Stimulated activated CD4-positive, alpha-beta T cell treated with anti-CD3 and anti-CD28 coated beads, Interleukin-1b, Interleukin-23, amount 100 ng/mL, for 48 hours (primary cell): ENCODE measurements at regions not wholly inside any gene's neighbourhood (a gene's known extent, or its start where the extent isn't known, plus 50 kb on each side); places are given as distances from the start of the nearest gene placed in this dataset.
"Not testable (repeated sequence)": the region's sequence is repeated elsewhere in the genome, so short reads cannot be mapped to it uniquely, and the experiment has no call there.

ENCODE experiments used
- DNase-seq: peaks from one replicate; pipeline ENCODE4 v3.0.0-alpha.2; 2020

DNA sequence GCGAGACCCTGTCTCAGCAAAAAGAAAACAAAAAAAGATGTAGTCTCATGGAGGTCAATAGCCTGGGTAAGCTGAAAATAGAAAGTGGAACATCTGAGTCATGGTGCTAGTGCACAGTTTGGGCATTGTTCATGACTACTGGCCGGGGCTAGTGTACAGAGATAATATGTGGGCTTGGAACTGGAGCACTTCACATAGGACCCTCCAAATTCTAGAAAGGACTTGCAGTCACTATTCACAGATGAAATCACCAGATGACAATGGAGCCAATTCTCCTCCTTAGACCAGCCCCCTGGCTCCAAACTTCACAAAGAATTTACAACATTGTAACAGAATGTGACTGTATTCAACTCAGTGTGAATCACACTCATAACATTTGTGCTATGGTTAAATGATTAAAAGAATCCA is 367.8 kb upstream of the SLC7A11 start:
- DNase-seq, result no peak

DNA sequence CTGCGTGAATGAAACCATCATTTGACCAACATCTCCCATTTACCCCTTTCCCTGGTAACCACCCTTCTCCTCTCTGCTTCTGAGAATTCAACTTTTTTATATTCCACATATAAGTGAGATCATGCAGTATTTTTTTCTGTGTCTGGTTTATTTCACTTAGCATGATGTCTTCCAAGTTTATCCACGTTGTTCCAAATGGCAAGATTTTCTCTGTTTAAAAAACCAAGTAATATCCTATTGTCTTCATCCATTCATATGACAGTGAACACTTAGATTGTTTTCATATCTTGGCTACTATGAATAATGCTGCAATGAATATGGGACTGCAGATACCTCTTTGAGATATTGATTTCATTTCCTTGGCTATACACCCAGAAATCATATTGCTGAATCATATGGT is 362.4 kb upstream of the SLC7A11 start:
- DNase-seq, result no peak

DNA sequence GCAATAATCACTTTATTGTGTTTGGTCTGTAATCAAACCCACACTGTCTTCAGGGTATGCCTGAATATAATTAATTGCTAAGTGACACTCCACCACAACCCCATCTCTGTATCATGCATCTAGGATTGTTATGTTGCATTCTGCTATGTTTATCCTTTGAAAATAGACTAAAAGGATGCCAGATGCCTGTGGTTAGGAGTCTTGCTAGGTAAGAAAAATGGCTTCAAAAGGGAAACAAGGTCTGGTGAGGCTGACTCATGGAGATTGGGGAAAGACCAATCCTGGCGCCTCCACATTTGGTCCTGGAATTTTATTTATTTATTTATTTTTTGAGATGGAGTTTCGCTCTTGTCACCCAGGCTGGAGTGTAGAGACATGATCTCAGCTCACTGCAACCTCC is 360.5 kb upstream of the SLC7A11 start:
- no peak for DNase-seq

DNA sequence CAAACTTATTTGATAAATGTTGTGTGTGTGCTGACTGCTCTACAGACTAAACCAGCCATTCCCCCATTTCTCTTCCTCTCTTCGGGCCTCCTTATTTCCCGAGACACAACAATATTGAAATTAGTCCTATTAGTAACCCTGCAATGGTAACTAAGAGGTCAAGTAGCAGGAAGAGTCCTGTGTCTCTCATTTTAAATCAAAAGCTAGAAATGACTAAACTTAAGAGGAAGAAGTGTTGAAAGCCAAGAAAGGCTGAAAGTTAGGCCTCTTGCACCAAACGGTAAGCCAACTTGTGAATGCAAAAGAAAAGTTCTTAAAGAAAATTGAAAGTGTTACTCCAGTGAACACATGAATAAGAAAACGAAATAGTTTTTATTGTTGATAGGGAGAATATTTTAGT is 357.8 kb upstream of the SLC7A11 start:
- no peak for DNase-seq

DNA sequence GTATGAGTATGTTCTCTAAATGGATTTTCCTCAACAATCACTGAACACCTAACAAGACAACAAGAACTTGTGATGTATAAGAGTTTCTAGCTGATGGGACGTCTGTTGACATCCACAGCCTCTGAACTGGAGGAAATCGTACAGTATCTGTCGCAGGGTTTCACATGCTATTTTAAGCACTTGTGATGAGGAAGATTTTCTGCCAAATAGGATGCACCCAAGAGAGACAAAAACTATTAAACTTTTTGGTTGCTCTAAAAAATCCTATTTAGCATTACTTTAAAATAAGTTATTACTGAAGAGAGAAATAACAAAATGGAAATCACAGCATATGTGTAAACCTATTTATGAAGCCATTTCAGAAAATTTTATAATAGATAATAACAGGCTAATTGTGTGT is 356.1 kb upstream of the SLC7A11 start:
- DNase-seq, result no peak

DNA sequence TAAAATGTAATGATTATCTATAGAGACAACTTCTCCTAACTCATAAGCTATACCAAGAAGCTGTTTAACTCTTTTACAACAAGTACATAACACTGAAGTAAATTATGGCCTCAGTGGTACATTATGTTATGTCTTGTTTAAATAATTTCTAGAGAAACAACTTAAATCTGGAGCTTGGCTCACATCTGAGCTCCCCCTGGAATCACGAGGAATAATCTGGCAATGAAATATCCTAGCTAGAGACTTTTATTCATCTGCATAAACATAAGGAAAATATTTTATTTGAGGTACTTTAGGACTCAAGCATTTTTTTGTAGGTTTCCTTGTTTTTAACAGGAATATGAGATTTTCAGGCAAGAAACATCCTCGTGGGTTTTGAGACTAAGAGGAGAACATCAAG is 354.7 kb upstream of the SLC7A11 start:
- DNase-seq, result no peak

DNA sequence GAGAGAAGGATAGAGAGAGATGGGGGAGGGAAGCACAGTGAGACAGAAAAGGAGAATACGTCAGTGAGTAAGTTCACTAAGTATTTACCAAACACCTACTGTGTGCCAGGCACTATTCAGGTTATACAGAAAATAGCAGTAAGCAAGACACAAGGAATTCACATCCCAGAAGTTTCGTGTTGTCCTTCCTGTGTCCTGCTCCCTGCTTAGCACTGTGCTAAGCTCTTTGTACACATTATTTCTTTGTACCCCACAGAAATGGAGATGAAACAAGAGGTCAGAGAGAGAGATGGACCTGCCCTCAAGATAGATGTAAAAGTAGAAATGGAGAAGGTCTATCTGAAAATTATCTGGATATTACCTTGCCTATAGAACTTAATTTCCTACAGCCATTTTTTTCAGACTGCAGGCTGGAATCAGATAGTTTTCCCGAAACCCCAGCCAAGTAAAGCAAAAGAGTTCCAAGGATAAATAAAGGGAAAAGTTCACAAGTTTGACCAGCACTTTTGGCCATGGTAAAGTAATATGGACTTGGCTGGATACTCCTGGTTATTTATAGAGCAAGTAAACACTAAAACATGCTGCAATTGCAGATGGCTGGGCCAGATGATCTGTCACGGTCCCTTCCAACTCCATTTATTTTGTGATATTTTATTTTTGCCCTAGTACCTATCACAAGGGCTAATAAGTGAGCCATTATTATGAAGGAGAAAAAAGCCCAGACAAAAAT is 353.7 kb upstream of the SLC7A11 start:
- no peak for DNase-seq

DNA sequence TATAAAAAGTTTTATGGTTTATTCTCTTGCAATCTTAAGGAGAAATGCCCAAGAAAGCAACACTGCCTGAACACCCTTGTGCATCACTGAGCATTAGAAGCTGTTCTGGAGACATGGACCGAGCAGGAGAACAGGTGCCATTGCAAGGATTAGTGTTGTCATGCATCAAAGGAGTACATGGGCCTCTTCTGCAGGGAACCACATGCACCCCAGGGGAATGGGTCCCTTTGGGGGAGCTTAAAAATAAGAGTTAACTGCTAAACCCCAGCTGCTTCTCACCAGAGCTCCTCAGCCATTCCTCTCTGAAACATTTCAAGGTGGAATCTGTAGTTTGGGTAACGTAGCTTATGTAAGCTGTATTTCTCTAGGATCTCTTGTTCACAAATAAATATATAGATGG is 353.0 kb upstream of the SLC7A11 start:
- no peak for DNase-seq

DNA sequence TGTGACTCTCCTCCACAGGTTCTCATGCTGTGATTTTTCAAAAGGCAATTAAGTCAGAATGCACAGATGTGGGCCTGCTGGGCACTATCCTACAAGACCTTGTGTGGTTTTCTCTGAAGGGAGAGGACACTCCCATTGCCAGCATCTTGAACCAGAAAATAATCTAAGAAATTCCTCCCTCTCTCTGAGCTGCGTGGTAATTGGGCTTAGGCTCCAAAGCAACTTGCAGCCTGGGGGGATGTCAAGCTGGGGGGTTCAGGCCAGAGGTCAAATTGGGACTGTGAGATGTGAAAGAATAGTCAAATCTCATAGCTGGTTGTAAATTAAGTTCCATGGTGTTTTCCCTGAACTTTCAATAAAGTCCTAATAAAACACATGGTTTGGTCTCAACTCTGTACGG is 350.6 kb upstream of the SLC7A11 start:
- no peak for DNase-seq

DNA sequence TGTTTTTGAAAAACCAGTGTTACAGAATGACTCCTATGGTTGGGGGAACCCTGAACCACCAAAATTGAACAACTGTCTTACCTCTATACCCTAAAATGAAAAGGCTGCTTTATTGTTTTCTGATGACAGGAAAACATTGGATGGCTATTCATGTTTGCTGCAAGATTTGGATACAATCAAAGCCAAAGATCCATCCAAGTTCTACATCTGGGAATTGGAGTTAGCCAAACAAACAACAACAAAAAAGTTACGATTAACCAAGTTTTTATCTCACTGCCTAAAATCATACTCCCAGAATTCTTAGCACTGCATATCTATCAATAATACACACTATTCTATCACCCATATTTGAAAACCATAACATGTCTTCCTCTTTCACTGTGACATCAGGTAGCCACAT is 349.7 kb upstream of the SLC7A11 start:
- no peak for DNase-seq

DNA sequence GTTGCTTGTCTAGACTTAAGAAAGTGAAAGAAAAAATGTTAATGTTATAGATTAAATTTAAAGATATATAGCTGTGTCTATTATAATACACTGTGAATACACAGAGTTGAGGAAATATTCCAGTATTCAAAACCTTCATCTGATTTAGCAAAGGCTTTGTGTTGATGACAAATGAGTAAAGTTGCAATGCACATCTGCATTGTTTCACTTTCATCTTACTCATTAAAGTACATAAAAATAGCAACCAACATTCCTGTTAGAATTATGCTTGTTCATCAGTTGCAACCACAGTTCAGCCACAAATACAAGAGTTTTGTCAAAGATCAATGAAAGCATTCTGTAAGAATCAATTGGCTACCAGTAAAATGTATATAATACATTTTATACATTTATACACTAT is 346.4 kb upstream of the SLC7A11 start:
- no peak for DNase-seq

DNA sequence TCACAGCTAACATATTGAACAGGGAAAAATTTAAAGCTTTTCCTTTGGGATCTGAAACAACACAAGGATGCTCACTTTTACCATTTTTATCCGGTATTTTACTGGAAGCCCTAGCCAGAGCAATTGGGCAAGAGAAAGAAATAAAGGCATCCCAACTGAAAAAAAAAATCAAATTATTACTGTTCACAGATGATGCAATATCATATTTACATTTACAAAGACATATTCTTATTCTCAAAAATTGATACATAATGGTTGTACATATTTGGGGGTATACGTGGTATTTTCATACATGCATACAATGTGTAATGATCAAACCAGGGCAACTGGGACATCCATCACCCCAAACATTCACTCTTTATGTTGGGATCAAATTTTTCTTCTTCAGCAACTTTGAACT is 337.0 kb upstream of the SLC7A11 start:
- DNase-seq, result no peak

DNA sequence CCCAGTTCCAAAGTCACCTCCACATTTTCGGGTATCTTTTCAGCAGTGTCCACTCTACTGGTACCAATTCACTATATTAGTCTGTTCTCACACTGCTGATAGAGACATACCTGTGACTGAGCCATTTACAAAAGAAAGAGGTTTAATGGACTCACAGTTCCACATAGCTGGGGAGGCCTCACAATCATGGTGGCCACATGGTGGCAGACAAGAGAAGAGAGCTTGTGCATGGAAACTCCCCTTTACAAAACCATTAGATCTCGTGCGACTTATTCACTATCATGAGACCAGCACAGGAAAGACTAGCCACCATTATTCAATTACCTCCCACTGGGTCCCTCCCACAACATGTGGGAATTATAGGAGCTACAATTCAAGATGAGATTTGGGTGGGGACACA is 335.7 kb upstream of the SLC7A11 start:
- not testable (repeated sequence) for DNase-seq

DNA sequence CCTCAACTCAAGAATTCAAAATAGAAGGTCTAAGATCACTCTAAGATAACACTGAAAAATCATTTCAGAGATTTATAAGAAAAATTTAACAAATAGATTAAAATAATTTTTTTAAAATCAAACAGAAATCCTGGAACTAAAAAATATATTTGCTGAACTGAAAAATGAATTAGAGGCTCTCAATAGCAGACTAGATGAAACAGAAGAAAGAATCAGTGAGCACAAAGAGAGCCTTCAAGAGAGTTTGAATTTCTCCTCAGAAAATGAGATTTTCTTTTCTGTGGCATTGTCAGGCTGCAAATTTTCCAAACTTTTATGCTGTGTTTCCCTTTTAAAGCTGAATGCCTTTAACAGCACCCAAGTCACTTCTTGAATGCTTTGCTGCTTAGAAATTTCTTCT is 335.0 kb upstream of the SLC7A11 start:
- DNase-seq, result no peak

DNA sequence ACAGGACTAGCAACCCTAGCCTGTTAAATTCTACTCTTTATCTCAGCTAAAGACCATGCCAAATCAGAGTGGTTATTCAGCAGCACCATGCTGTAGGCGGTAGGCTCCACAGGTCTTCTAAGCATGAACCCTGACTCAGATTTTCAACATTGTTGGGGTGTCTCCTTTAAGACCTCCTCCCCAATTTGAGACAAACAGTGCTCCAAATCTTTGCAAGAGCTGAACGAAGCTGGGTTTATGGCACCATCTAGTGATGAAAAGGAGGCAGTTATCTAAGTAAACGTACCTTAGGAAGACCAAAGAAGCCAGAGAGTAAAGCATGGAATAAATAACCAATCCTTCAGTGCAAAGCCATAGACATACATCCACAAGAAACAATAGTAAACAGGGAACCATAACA is 334.5 kb upstream of the SLC7A11 start:
- DNase-seq, result no peak

DNA sequence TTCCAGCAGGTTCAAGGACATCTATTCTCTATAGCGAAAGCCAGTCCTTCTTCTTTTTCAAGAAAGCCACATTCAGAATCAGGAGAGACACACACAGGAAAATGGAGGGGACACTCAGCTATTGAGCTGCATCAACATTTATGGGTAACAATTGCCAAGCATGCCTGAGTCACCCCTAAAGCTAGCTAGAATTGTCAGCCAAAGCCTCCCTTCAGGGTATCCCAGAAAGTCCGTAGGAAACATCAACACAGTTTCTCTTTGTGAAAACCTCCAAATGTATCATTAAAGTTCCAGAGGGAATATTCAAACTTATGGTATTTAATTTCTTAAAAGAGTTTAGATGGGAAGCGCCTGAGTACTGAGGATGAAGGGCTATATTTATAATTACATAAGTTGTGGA is 331.1 kb upstream of the SLC7A11 start:
- no peak for DNase-seq

DNA sequence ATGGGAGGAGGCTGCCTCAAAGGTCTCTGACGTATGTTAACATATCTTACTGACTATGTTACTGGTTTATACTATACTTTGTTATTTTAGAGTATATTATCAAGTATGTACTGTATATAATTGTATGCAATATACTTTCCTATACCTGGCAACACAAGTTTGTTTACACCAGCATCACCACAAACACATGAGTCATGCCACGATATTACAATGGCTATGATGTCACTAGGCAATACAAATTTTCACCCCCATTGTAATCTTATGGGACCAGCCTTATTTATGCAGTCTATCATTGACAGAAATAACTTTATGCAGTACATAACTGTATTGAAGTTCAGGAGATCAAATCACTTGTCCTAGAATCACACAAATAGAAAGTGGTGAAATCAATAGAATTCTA is 329.9 kb upstream of the SLC7A11 start:
- DNase-seq, result no peak

DNA sequence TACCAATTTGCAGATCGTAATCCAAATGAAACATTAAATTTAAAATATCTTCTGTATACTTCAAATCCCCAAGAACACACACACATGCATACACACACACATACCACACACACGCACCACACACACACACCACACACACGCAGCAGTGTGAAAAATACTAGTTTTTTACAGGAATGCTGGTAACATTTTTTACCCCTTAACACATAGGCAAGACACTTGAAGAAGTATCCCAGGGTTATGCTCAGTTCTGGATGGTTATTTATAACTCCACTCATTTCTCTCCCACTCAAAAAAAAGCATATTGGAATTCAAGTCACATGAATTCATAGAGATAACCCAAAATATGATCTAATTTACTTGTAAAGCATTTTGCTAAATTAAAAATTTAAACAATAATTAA is 325.5 kb upstream of the SLC7A11 start:
- DNase-seq, result no peak

DNA sequence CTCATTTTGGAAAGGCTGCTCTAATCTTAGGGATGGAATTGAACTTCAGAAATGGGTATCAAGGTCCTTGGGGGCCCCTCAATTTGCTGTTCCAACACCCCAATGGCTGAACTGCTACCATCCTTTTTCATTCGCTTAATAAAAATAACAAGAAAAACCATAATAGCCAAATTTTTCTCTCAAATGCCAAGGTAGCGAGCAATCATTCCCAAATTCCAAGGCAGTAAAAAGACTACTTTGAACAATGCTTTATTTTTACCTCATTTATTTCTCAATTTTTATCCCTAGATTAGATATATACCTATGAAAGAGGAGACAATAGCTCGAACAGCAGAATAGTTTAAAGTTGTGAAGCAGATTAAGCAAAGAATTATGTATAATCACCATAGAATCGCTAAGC is 323.4 kb upstream of the SLC7A11 start:
- DNase-seq, result no peak

DNA sequence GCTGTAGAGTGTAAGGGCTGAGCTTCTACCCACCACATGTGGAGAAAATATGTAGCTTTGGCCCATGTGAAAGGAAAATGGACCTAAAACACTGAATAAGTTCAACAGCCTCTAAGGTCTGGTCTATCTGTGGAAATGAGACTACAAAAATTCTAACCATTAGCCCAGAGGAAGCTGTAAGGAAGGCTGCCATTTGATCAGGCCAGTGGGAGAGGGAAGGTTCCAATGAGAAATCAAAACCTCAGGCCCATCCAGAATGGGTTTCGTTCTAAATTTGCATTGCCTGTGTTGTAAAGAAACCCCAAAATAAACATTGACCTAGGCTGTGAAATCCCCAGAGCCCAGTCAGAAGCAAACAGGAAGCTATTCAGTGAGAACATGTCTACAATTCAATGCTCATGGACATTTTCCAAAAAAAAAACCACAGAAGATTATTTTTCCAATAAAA is 320.4 kb upstream of the SLC7A11 start:
- DNase-seq, result no peak

DNA sequence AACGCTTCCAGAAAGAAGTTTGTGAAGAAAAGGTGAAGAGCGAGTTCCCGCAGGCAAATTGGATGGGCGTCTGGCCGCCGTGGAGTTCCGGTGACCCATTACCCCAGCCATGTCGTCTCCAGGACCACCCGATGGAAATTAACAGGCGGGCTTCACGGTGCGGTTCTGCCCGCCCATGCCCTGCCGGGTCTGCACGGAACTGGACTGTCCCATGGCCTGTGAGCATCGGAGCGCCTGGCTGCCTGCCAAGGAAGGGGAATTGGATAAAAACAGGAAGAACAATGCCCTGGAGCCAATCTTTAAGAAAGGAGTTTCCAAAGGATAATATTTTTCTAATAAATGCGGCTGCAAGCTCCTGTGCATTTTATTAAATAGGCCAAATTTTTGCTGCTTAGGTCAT is 319.8 kb upstream of the SLC7A11 start:
- no peak for DNase-seq

DNA sequence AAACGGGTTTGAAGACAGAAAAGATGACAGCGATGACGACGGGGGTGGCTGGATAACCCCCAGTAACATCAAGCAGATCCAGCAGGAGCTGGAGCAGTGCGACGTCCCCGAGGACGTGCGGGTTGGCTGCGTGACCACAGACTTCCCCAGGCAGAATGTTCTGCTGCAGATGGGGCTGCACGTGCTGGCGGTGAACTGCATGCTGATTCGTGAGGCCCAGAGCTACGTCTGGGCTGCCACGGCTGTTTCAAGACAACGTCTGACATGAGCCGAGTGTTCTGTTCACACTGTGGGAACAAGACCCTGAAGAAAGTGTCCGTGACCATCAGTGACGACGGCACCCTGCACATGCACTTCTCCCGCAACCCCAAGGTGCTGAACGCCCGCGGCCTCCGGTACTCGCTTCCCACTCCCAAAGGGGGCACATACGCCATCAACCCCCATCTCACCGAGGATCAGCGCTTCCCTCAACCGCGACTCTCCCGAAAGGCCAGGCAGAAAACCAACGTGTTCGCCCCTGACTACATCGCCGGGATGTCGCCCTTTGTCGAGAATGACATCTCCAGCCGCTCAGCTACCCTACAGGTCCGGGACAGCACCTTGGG is 319.2 kb upstream of the SLC7A11 start:
- DNase-seq, result no peak

DNA sequence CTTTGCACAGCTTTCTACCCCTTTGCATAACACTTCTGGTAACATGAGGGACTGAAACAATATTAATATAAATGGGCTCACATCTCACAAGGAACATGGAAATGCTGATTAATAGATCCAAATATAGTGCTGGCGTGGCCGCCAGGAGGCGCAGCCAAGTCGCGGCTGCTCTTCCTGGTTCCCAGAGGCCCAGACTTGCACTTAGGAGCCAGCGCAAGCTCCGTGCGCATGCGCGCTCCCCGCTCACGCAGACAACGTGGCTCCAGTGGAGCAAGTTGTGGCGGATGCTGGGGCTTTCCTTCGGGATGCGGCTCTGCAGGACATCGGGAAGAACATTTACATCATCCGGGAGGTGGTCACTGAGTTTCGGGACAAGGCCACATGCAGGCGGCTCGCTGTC is 318.3 kb upstream of the SLC7A11 start:
- DNase-seq, result no peak

DNA sequence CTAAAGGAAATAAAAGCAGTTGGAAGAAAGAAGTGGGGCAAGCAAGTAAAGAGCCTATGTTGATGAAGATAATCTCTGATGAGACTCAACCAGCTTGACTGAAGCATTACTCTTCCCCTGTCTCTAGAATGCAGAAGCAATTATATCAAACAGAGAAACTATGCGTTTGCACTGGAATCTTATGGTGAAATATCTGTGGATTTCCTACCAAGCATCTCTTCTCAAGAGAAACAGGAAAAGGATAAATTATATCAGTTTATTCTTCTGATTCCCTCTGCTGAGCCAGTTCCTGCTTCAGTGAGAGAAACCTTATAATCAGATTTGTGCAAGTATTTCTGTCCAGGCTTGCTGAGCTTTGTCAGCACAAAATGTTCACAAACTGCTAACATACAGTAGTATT is 316.7 kb upstream of the SLC7A11 start:
- DNase-seq, result no peak

DNA sequence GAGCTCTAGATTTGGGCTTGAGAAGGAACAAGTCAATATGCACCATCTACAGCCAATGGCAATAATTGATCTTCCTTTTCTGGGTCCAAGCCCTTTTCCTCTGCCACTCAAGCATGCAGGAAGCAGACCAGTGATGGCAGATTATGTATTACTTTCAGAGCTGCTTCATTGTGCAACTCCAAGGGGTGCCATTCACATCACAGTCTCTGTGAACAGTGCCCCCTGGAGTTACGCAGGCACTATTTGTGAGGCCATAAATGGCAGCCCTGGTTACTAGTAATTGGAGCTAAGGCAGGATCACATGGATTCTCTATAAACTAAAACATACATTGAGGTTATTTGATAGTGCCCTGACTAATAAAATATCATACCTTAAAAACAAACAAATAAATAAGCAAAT is 313.4 kb upstream of the SLC7A11 start:
- DNase-seq, result no peak
